ENCODE measurements at regions not wholly inside any gene's neighbourhood (a gene's known extent, or its start where the extent isn't known, plus 50 kb on each side); places are given as distances from the start of the nearest gene placed in this dataset.

DNA sequence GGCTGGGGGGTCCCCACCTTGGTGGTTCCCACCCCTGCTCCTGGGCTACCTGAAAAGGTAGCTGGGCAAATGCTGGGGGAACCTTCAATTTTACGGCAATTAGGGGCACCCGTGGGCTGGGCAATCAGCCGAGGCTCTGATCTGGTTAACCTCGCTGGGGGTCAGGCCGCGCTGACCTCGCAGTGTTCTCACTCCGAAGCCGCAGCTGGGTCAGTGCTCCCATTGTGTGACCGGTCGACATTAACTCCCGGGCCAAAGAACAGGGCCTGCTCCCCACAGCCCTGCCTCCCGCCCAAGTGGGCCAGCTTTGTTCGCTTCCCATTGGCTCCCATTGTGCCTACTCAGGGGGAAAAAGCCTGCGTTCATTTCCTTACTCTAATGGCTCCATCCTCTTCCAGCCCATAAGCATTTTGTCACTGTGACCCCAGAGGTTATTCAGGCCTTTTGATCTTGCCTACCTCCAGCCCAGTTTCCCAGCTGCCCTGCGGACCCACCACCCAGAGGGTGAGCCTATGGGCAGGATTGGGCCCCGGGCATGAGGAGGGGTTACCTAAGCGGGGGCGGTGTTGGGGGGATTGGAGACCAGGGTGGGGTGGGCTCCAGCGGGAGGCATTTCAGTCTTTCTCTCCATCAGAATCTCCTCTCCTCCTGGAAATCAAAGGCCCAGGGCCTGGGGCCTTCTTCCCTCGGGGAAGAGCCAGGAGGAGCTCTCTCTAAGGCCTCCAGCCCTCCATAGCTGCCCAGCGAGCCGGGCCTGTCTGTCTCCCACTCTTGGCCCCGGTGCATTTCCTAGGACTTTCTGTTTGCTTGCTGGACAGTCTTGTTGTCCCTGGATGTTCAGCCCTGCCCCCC is 90.1 kb downstream of the MYCN start:
- TF ChIP-seq, protein P1, sequence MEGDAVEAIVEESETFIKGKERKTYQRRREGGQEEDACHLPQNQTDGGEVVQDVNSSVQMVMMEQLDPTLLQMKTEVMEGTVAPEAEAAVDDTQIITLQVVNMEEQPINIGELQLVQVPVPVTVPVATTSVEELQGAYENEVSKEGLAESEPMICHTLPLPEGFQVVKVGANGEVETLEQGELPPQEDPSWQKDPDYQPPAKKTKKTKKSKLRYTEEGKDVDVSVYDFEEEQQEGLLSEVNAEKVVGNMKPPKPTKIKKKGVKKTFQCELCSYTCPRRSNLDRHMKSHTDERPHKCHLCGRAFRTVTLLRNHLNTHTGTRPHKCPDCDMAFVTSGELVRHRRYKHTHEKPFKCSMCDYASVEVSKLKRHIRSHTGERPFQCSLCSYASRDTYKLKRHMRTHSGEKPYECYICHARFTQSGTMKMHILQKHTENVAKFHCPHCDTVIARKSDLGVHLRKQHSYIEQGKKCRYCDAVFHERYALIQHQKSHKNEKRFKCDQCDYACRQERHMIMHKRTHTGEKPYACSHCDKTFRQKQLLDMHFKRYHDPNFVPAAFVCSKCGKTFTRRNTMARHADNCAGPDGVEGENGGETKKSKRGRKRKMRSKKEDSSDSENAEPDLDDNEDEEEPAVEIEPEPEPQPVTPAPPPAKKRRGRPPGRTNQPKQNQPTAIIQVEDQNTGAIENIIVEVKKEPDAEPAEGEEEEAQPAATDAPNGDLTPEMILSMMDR (IDR thresholded peaks at IDR 0.05), result no peak
- no peak for TF ChIP-seq POLR2A (IDR thresholded peaks at IDR 0.05)
